Esophagus muscularis mucosa (tissue), 4 donors: ENCODE measurements at regions not wholly inside any gene's neighbourhood (a gene's known extent, or its start where the extent isn't known, plus 50 kb on each side); places are given as distances from the start of the nearest gene placed in this dataset.
"Not testable (repeated sequence)": the region's sequence is repeated elsewhere in the genome, so short reads cannot be mapped to it uniquely, and the experiment has no call there.

ENCODE experiments used
- EP300 ChIP-seq: sonication (generic); formaldehyde crosslinking; IDR thresholded peaks from one replicate; pipeline ENCODE4 v1.6.1; 2017; ENCODE audit warnings: antibody characterized with exemption
- POLR2A ChIP-seq: fragments of 450-650 bp; IDR thresholded peaks from one replicate; pipeline ENCODE4 v1.6.1; 2017; ENCODE audit warnings: antibody characterized with exemption, moderate library complexity, mild to moderate bottlenecking, low read depth
- TF ChIP-seq, protein P1 (sequence below), 3 experiments: fragments of 200-600 bp in 2 of 3; fragments of 450-650 bp in 1 of 3; sonication (generic) in 2 of 3; IDR thresholded peaks; one replicate each; pipeline ENCODE4 v1.5.1; 2017 to 2019; ENCODE audit warnings: antibody characterized with exemption in 3 of 3, mild to moderate bottlenecking in 2 of 3, moderate library complexity in 1 of 3

DNA sequence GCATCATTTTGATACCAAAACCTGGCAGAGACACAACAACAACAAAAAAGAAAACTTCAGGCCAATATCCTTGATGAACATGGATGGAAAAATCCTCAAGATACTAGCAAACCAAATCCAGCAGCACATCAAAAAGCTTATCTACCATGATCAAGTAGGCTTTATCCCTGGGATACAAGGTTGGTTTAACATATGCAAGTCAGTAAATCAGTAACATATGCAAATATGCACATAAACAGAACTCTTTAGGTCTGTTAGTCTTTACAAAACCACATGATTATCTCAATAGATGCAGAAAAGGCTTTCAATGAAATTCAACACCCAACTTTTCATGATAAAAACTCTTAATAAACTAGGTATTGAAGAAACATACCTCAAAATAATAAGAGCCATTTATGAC, 587.5 kb upstream of the CELF4 start:
- TF ChIP-seq EP300, POLR2A: not testable (repeated sequence)
- TF ChIP-seq, protein P1, sequence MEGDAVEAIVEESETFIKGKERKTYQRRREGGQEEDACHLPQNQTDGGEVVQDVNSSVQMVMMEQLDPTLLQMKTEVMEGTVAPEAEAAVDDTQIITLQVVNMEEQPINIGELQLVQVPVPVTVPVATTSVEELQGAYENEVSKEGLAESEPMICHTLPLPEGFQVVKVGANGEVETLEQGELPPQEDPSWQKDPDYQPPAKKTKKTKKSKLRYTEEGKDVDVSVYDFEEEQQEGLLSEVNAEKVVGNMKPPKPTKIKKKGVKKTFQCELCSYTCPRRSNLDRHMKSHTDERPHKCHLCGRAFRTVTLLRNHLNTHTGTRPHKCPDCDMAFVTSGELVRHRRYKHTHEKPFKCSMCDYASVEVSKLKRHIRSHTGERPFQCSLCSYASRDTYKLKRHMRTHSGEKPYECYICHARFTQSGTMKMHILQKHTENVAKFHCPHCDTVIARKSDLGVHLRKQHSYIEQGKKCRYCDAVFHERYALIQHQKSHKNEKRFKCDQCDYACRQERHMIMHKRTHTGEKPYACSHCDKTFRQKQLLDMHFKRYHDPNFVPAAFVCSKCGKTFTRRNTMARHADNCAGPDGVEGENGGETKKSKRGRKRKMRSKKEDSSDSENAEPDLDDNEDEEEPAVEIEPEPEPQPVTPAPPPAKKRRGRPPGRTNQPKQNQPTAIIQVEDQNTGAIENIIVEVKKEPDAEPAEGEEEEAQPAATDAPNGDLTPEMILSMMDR (IDR thresholded peaks at IDR 0.05) = not testable (repeated sequence)
